CD4-positive, alpha-beta T cell treated with Interleukin-4 for 1 hour (primary cell): ENCODE measurements at regions not wholly inside any gene's neighbourhood (a gene's known extent, or its start where the extent isn't known, plus 50 kb on each side); places are given as distances from the start of the nearest gene placed in this dataset.
"Not testable (repeated sequence)": the region's sequence is repeated elsewhere in the genome, so short reads cannot be mapped to it uniquely, and the experiment has no call there.

Source experiments
- DNase-seq, 2 donors: peaks; one replicate each; pipeline ENCODE4 v3.0.0-alpha.2; 2020 to 2022

DNA sequence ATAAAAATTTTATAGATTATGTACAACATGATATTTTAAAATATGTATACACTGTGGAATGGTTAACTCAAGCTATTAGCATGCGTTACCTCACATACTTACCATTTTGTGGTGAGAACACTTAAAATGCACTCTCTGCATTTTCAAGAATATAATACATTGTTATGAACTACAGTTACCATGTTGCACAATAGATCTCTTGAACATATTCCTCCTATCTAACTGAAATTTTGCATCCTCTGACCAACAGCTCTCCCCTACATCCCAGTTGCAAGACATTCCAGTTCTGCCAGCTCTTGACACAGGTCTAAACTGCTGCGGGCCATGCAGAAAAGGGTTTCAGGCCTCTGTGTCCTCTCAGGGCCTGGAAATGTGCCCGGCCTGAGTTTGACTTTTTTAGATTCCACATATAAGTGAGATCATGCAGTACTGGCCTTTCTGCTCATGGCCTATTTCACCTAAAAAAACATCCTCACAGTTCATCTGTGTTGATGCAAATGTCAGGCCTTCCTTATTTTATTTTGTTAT, 113.7 kb downstream of the CDCA7 start:
- no peak for DNase-seq

DNA sequence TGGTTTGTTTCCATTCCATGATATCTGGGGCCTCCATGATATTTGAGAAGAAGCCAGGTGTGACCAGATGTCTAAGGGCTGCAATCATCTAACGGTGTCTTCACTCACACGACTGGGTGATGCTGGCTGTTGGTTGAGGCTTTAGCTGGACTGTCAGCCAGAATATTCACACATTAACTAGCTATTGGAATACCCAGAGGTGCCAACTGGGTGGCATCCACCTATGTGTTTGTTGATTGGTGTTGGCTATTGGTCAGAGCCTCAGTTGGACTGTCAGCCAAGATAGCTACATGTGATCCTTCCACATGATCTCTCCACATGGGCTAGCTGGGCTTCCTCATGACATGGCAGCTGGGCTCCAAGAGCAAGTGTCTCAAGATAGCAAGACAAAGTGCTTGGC, 117.4 kb downstream of the CDCA7 start:
- DNase-seq = no peak

DNA sequence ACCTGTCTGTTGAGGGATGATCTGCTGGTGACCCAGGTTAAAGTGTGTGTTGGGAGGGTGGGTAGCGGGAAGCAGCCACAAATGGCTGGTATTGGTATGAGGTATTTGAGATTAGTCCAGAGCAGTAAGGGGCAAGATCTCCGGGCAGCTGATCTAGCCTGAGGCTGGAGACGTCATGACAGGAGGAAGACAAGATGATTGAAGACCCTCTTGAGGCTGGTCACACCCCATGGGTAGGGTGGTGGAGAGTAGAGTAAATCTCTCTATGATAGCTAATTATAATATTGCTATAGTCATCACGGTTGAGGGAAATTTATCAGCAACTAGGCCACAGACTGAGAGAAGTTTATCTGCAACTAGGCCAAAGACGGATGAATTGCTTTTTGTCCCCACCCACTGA, 128.5 kb downstream of the CDCA7 start:
- DNase-seq = no peak

DNA sequence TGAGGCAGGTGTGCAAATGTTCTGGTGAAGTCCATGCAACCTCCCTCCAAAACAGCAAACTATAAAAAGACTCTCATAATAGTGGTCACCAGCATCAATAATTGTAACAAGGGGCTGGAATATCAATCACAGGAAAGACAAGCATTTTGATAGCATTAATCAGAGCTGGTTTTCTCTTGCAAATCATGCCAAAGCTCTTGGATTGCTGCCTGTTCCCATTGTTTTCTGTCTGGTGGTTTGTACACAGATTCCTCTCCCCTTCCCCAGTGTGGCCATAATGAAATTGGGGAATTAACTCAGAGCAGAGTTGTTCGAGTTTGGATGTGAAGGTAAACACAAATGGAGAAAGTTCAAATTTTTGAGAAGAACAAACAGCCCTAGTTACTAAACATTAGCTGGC, 134.2 kb downstream of the CDCA7 start:
- no peak for DNase-seq

DNA sequence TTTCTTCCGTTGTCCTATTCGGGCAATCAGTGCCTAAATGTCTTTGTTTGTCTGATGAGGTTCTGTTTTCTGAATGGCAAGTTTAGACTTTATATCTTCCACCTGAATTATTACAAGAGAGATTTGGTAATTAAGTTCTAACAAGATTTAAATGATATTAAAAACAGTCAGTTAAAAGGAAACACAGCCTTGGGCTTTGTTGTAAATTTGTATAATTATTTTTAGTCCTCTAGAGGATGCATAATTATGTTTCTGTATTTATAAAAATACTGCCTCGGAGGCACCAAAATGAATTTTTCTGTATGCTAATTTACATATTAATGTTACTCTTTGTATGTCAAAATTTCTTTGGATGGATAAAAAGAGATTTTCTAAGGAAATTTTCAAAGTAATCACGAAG, 136.7 kb downstream of the CDCA7 start:
- no peak for DNase-seq

DNA sequence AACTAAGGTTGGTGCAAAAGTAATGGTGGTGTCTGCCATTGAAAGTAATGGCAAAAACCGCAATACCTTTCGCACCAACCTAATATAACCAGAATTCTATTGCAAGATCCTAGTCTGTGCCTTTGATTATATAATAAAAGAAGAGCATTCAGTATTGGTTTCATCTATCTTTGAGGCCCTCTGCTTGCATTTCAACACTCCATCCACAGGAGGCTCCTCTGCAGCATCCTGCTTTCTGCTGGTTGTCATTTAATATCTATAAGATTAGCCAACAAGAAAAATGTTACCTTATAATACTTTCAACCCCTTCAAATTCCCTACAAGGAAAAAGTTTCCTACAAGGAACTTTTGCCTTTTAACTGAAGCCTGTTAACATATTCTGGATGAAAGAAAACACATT, 139.2 kb downstream of the CDCA7 start:
- DNase-seq = no peak

DNA sequence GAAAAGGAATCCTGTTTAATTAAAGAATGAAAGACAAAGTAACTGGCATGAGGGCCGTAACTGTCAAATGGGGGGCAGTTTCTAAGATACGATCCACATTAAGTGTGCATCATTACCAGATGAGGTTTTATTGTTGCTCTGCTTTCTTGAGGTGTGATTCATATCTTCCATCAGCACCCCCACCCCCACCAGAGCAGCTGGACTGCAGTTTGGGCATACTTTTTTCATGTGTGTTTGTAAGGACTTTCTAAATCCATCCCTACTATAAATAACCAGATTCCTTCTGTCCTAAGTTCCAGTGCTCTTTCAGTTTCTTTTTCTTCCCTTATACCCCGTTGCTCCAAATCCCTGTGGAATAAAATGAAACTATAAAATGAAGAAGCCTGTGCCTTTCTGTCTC, 142.1 kb downstream of the CDCA7 start:
- DNase-seq = no peak

DNA sequence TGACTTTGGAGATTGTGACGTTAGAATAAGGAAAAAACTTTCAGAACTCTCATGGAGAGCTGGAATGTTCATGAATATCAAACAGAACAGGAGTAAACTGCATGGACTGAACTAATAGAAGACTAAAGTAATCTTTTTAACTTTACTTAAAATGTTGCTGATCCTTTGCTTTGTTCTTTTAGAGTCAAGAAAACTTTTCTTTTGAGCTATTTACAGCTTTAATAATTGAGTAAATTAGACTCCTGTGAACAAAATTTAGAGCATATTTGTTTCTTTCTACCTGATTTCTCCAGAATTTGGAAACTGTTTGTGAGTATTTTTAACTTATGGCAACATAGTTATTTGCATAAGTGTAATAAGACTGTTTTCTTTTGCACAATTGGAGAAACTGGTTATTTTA, 146.3 kb downstream of the CDCA7 start:
- no peak for DNase-seq

DNA sequence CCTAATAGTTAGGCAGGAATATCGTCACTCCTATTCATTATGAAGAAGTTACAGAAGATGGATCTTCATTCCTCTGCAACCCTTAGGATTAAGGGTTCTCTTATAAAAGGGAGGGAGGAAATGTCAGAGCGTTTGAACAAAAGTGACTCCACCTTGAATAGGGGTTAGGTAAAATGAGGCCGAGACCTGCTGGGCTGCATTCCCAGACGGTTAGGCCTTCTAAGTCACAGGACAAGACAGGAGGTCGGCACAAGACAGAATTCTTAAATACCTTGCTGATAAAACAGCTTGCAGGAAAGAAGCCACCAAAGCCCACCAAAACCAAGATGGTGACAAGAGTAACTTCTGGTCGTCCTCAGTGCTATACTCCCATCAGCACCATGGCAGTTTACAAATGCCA, 147.6 kb downstream of the CDCA7 start:
- no peak for DNase-seq

DNA sequence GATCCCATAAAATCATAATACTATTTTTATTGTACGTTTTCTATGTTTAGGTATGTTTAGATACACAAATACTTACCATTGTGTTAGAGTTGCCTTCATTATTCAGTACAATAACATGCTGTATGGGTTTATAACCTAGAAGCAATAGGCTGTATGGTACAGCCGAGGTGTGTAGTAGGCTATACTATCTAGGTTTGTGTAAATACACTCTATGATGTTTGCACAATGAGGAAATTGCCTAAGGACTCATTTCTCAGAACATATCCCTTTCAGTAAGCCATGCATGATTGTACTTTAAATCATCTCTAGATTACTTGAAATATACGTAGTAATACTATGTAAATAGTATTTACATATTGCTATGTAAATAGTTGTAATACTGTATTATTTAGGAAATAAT, 156.7 kb downstream of the CDCA7 start:
- no peak for DNase-seq

DNA sequence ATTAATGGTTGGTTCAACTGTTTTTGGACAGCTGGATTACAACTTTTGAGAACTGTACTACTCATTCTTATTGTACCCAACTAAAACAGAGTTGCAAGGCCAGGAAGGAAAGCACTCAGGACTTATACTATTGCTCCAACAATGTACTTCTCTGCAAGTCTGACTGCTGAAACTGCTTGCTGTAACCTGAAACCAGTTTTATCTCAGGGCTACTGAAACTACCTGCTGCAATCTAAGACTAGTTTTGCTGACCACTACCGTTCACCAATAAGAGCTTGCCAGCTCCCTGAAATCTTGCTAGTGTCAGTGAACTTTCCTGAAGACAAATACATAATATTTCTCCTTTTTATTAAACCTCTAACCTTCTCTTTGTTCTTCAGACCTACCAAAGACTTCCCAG, 157.3 kb downstream of the CDCA7 start:
- DNase-seq = no peak

DNA sequence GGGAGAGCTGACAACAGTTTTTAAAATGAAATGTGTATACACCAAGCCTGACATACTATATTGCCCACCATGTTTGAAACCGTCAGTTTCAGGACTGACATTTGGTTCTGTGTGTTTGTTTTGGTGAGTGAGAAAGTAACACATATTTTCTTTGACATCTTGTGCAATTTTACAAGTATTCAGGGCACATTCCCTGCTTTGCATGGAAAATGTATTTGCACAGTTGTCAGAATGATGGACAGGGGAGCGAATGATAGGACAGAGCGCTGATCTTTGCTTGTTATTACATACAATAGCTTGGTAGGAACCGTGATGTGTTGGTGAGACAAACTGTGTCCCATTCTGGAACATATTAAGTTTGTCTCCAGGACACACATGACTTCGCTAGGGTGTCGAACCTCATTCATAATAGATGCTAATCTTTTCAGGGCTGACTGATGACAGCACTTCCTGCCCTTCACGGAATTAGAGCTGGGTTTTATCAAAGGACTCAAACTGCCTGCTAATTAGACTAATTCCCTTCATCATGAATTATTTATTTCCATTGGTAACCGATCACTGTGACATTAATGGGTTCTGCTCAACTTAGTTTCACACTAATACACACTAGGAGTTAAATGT, 158.5 kb downstream of the CDCA7 start:
- no peak for DNase-seq

DNA sequence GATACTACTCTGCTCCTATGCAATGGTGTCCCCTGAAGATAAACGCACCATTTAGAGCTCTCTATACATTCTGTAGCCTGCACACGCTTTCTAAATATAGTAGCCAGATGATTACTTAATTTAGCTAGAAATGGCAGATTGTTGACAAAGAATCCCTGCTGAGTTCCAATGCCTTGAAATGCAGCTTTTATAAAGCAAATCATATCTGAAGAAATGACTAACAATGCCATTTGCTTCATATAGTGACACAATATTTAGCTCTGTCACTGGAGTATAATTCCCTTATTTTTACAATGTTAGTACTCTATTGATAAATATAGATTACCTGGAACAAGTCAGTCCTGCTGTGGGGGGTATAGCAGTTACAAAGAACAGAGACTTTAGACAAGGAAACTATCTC, 166.2 kb downstream of the CDCA7 start:
- DNase-seq = no peak

DNA sequence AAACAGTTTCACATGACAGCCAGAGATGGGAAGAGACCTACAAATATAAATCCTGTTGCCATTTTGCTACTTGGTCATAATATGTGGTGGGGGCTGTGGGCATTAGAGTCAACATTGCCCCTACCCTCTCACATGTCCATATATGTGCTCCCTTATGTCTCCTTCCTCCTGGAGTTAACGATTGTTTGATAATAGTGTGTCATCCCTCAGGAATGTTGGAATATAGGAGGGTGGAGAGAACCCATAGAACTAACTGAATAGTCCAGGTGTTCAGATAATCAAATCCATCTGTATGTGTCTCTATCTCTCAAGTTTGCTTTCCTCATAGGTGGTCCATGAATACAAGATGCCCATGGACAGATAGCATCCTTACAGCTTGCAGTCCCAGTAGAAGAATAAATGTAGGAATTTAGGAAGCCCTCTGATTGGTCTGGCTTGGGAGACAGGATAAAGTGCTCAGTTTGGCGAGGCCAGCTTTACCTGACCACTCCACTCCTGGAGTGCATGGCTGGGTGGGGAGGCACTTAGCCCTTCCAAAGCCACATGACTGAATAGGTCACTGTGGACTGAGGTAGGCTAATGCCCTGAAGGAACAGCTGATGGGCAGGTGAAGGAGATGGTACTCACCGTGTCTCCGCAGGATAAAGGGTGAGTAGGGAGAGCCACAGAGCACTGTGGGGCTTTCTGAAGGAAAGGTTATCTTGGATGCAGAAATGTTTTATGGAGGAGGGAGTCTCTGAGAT, 166.9 kb downstream of the CDCA7 start:
- no peak for DNase-seq

DNA sequence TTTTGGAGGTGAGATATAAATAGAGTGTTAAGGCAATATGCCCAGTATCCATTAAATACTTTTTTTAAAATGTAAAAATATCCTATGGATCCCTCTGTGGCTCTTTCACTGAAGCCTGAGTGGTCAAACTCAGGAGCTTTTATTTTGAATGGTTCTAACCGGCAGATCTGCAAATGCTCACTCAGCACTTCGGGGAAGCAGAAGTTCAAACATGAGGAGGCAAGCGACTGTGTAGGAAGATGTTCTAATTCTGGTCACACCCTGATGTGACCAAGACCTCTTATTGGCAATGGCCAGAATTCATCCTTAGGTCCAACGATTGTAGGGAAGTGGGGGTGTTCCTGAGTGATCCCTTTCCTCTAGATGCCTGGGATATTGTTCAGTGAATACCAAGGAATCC, 168.8 kb downstream of the CDCA7 start:
- DNase-seq = no peak

DNA sequence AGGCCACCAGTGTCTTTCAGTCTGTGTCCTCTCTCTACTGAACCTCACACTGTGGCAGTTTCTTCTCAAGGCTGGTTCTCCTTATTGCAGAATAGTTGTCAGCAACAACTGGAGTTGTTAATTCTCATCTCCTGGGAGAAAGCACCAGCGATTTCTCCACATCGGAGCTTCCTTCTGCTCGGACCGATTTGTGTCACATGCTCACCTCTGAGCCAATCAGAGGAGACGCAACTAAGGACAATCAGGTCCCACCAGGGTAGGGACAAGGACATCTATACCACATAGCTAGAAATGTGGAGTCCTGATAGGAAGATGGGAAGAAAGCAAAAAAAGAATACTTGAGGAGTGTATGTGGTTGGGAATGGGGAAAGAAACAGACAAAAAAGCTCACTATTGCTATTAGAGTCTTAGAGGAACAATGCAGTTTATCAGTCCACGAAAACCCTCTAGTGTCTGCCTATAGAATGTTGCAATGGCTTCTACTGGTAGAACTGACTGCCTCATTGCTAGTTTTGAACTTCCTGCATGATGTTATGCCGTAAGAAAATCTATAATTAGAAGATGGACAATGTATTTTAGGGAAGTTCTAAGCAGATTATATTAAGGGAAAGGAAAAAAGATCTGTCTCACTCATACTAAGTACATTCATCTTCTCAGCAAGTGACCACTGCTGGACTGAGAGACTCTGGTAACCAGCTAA, 169.7 kb downstream of the CDCA7 start:
- no peak for DNase-seq

DNA sequence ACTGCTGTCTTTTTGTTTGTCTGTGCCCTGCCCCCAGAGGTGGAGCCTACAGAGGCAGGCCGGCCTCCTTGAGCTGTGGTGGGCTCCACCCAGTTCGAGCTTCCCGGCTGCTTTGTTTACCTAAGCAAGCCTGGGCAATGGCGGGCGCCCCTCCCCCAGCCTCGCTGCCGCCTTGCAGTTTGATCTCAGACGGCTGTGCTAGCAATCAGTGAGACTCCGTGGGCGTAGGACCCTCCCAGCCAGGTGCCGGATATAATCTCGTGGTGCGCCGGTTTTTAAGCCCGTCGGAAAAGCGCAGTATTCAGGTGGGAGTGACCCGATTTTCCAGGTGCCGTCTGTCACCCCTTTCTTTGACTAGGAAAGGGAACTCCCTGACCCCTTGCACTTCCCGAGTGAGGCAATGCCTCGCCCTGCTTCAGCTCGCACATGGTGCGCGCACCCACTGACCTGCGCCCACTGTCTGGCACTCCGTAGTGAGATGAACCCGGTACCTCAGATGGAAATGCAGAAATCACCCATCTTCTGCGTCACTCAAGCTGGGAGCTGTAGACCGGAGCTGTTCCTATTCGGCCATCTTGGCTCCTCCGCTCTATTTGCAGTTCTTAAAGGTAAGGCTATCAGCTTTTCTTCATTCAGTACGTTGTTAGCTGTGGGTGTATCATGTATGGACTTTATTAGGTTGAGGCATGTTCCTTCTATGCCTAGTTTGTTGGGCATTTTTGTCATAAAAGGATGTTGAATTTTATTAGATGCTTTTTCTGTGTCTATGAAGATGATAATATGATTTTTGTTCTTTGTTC, 178.3 kb downstream of the CDCA7 start:
- not testable (repeated sequence) for DNase-seq

DNA sequence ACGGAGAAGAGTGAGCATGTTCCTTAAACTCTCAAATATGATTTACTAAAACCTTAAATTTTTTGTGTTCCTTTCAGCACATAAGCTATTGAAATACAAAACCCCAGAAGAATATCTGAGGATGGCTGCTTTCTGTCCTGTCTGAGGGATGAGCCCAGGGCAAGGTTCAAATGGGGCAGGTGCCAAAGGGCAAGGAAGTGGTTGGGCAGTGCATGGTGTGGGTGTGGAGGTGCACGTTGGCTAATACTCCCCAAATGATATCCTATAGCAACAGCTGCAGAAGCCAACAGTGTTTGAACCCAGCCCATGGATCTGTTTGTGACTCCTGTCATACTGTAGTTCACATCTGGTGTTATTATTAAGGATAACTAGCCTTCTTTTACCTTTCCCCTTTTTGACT, 183.0 kb downstream of the CDCA7 start:
- DNase-seq = no peak

DNA sequence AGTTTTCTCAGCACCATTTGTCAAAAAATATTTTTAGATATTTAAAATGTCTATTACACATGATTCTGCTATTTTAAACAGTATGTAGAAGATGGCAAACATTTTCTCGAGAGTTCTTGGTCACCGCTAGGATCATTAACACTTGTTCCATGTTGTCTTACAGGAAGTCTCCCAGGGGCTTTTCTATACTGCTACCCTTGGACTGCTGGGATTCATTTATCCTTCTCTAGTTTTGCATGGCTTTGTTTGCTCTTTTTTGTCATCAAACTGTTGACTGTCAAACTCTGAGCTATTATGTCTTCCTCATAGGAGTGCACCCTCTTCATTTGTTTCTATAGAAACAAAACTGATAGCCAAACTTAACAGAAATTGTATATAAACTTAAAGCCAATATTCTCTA, 184.9 kb downstream of the CDCA7 start:
- no peak for DNase-seq

DNA sequence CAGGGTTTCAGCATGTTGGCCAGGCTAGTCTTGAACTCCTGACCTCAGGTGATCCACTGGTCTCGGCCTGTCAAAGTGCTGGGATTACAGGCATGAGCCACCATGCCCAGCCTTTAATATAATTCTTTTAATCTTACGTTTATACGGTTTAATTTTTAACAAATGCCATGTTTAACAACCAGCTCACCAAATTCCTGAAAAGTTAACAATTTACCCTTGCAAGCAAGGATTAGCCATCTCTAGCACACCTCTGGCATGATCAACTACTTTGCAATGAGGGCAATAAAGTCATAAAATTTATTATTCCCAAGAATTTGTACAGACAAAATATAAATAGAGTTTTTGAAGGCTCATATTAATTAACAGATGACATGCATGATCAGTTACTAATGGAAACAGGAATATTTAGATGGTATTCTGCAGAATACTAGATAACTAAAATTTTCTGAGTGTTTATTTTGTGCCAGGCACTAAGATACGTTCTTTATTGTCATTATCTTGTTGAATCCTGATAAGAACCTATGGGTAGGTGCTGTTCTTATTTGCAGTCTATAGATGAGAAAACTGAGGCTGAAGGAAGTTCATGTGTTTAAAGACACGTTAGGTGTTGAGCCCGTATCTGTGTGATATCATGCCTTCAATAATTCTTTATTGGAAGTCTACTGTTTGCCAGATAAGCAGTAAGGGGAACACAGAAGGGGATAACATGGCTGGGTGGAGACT, 190.1 kb downstream of the CDCA7 start:
- no peak for DNase-seq

DNA sequence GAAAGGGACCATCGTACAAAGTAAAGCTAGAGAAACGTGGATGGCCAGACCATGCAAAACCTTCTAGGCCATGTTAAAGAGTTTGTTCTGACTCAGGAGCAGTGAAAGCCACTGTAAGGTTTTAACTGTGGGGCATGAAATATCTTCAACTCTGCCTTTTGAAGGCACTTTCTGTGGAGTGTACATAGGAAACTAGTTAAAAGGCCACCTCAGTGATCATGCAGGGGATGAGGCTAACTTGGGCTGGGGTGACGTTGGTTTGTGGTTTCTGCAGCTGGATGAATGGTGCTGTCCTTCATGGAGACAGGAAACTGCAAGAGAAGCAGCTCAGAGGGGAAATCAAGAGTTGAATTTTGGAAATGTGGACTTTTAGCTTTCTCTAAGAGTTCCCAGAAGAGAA, 190.7 kb downstream of the CDCA7 start:
- no peak for DNase-seq

DNA sequence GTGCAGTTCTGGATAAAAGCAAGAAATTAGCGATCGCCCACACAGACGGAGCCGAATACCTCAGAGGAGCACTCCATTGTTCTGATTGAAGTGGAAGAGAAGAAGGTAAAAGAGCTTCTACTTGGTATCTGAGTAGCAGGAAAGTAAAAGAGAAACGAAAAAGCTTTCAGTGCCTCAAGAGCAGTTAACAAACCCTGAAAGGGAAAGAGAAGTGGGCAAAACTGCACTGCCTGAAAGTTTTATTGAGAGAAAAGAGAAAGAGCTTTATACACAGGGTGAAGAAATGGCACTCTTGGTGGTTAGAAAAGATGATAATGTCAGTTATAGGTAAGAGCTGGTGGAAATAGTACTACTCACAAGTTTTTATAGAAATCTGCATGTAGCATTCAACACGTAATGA, 192.8 kb downstream of the CDCA7 start:
- no peak for DNase-seq

DNA sequence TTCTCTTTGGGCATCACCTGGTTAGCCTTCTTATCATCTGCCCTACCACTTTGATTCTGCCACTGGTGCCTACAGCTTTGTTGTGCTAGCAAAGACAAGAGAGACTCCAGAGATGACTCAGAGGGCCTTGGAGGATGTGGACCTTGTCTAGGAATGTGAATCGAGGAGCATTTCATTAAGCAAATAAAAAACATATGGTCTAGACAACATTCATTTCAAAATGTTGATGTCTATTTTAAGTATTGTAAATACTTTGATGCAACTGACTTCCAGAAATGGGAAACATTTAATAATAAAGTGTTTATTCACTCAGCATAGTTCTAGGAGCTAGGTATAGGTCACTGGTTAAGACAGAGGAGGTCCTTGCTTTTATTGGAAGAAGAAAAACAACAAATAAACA, 195.5 kb downstream of the CDCA7 start:
- no peak for DNase-seq
